Stimulated activated CD8-positive, alpha-beta memory T cell treated with anti-CD3 and anti-CD28 coated beads, Interleukin-7, amount 100 ng/mL, for 48 hours (primary cell): ENCODE measurements at regions not wholly inside any gene's neighbourhood (a gene's known extent, or its start where the extent isn't known, plus 50 kb on each side); places are given as distances from the start of the nearest gene placed in this dataset.

ENCODE experiments used
- DNase-seq, 2 donors: peaks; one replicate each; pipeline ENCODE4 v3.0.0-alpha.2; 2020; ENCODE audit warnings: low read depth in 1 of 2; ENCODE audit errors: extremely low read depth in 1 of 2

DNA sequence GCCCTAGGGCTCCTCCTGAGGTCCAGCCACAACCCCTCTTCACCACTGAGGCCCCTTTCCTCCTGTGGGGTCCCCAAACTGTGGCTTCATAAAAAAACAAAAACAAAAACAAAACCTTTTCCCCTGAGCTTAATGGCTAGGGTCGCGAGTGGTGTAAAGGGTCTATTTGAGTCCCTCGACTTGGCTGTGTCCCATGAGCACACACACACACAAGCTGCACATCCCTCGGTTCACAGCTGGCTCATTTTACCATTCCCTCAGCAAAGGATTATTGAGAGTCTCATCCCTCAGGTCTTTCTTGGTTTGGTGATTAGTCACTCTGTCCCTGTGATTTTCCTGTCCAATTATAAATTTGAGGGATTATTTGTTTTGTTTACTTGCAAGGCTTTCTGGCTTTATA, 206.1 kb upstream of the SASH1 start:
- DNase-seq, result no peak

DNA sequence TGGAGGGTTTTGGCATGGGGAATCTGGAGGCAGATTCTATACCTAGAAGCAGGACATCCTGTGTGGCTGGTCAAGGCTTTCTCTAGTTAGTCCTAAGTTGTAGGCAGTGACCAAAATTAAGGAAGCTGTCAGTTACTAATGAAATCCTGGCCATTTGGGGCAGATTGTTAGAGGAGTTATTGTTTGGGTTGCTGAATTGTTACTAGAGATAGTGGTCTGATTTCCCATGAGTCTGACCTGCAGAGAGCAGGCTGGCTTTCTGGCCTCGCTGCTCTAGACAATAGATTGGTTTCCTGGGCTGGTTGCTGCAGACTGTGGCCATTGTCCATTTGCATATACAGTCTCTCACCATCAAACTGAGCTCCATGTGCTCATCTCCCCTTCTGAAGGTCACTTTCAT, 205.0 kb upstream of the SASH1 start:
- no peak for DNase-seq

- DNase-seq, result no peak
Observed at GRCh38 chr6:148138573-148138972, 204.1 kb upstream of the SASH1 start.

GRCh38 chr6:148140772-148141557, 201.7 kb upstream of the SASH1 start:
- DNase-seq, result no peak

- no peak for DNase-seq
Observed at GRCh38 chr6:148142821-148143220, 199.8 kb upstream of the SASH1 start.

DNA sequence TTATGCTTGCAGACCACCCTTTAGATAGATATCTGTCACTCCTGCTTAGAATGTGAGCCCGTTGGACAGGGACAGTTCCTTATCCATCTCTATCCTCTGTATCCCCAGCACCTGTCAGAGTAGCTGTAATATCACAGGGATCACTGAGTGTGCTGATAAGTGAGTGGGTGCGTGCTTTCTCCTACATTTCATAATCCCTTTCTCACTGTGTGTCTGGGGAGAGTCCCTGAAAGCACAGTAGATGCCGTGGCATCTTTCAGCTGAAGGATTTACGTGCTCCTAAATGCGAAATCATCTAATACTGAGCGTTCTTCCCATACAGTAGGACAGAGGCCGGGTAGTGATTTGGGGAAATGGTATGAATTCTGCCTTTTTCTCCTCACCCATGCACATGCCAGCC, 198.9 kb upstream of the SASH1 start:
- no peak for DNase-seq

- peak in 1 of 2 donors; percentile 46 for DNase-seq
Observed at GRCh38 chr6:148144917-148145521, 197.6 kb upstream of the SASH1 start.

DNA sequence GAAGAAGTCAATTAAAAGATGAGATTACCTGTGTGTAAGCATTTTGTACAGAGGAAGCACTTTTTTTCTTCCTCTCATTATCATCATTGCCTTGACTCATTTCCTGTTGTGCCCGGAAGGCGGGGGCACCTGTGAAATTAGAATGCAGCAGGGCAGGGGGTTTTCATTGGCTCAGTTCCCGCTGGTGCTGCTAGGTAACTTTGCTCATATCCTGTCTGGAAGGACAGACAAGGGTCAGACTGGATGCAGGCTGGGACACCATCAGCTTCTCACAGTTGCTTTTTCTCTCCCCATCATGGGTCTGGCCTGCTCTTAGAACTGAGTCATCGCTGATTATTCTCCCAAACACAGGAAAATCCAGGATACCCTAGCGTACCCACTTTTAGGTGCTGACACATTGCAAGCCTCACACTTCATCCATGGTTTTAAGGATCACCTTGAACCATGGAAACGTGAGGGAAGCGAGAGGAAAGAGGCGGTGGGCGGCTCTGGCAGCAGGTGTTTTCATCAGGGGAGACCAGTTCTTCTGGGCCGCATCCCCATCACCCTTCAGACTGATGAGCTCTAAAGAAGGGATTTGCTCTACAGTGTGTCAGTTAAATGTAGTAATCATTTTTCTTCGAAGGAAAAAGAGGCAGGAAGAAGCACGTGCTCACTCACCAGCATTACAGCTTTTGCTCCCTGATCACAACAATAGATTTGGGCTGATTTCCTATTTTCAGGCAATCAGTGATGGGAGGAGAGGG, 195.7 kb upstream of the SASH1 start:
- DNase-seq, result peak; percentile 18 to 49

DNA sequence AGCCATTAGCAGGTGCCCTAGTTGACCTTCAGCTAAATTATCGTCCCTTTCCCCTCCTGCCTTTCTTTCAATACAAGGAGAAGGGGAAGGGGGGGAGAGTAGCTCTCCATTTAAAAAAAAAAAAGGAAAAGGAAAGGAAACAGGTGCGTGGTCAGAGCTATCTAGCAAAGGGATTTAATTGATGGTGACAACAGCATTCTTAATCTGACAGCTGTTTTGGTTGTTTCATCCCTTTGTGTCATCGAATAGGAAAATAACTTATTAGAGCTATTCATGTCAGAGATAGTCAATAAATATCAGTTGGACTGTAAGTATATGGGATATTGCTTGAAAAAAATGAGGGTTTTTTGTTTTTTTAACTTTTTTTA, 195.2 kb upstream of the SASH1 start:
- no peak for DNase-seq

DNA sequence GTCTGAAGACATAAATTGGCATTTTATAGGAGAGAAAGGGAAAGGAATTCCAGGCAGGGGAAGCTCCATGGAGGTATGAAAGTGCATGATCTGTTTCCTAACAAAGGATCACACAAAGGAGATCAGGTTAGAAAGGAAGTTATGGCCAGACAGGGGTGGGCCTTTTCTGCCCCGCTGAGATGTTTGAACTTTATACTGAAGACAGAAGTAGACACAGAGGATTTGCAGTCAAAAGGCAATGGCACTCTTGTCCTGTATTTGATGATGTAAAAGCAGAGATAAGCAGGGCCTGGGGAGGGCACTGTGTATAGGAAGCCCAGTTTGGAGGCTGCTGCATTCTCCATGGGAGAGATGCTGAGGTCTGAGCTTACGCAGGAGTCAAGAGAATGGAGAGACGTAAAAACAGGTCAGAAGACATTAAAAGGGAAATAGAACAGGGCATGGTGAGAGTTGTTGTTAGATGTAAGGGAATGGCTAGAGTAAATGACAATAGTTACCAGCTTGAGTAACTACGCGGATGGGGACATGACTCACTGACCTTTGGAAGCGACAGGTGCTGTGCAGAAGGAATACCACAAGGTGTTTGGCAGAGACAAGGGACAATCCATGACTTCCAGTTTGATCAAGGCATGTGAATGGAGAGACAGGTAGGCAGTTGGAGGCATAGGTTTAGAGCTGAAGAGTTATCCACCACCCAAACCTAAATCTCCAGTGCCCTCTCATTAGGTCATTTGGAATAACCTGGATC, 190.6 kb upstream of the SASH1 start:
- DNase-seq, result no peak

GRCh38 chr6:148154668-148155067, 188.0 kb upstream of the SASH1 start:
- no peak for DNase-seq

DNA sequence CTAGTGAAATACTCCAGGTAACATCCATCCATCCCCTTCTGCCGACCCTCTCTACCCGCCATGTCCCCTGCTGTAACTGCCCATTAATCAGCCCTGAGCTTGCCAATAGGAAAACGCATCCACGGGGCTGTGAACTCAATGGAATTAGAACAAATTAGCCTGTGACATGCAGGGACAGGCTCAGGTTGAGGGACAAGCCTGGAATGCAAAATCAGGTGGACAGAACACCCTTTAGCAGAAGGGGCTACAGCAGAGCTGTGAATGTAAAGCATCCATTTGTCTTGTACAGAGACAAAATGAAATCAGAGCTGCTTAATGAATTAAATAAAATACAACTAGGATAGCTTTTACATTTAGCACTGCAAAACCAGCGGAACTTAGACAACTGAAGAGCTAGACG, 187.3 kb upstream of the SASH1 start:
- DNase-seq, result no peak

- no peak for DNase-seq
Observed at GRCh38 chr6:148157841-148158240, 184.8 kb upstream of the SASH1 start.

DNA sequence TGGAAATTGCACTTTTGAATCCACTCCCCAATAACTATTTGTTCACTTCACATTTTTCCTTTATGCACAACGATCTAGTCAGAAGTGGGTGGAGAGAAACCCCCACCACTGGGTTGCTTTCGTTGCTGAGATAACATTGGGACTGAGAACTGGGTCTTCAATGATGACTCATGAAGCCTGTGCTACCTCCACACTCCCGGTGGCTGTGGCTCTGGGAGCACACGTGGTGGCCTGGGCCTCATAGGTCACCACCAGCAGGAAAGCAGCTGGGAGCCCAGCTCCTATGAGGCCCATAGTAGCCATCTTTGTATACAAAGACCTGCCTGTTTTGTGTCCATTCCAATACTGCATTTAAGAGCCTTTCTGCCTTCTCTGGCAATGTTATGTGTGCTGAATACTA, 178.0 kb upstream of the SASH1 start:
- no peak for DNase-seq

DNA sequence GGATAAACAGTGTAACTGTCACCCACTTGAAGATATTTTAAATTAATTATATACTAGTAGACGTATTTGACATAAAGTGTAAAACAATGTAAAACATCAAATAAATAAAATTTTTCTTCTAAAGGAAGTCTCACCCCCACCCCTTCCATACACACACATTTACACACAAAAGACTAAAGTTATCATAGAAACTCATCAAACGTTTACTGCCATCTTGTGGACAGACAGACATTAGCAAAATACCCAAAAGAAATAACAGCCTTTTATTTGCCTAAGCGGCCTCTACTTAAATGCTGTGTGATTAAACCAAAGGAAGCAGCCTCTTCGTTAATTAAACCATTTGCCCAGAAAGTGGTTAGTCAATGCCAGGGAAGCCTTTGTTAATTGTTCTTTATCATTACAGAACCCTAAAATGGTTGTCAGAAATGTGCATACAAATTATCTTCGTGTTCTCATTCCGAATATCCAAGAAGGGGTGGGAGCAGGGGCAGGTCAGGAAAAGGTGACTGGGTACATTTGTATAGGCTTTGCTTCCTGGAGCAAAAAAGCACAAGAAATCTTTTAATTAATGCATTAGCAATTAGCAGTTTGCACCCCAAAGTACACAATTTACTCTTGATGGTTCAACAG, 176.2 kb upstream of the SASH1 start:
- DNase-seq, result no peak

DNA sequence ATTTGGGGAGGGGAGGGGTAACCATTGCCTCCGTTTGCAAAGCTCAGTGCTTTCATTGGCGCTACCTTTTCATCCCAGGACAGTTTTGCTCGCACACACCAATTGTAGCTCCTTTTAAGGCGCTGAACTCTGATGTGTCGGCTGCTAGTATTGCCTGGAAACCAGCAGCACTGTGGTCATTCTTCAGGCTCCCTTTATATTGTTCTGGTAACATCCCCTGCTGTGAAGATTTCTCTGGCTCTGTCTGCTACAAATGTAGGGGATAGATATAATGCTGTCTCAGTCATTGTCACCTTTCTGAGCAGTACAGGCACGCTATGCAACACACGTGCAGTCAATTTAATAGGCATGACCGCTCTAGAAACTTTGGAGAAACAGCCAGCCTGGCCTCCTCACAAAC, 172.9 kb upstream of the SASH1 start:
- no peak for DNase-seq

DNA sequence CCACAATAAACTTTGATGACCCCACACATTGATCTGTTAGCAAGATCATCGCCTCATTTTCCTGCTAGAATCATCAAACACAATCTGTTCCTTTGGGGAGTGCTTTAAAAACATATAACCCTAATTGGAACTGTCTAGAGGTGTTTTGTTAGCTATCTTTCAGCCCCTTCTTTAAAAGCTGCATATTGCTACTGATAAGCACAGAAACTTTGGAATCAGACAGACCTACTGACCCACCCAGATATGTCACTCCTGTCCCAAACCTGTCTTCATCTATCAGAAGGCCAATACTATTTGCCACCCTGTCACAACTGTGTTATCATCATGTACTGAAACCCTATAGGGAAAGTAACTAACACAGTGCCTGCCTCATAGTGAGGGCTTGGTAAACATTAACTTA, 172.4 kb upstream of the SASH1 start:
- DNase-seq, result no peak

DNA sequence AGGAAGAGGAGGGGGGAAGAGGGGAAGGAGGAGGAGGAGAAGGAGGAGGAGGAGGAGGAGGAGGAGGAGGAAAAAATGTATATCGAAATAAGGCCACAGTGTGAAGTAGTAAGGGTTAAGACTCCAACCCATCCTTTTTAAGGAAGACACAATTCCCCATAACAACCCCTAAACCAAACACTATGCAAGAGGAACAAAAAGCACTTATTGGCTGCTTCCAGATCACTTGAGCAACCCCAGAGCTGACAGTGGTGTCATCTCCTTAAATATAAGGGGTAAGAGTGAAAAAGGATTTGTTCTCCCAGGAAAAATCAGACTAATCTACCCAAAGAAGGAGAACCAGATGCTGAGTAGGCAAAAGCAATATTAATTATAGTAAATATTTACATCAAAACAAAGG, 169.1 kb upstream of the SASH1 start:
- DNase-seq, result no peak

GRCh38 chr6:148175550-148176188, 167.0 kb upstream of the SASH1 start:
- no peak for DNase-seq

GRCh38 chr6:148177589-148178233, 164.9 kb upstream of the SASH1 start:
- no peak for DNase-seq
